GM18505 (cell line): ENCODE measurements at regions not wholly inside any gene's neighbourhood (a gene's known extent, or its start where the extent isn't known, plus 50 kb on each side); places are given as distances from the start of the nearest gene placed in this dataset.
"Not testable (repeated sequence)": the region's sequence is repeated elsewhere in the genome, so short reads cannot be mapped to it uniquely, and the experiment has no call there.

ENCODE experiments used
- ATAC-seq: cut with Tn5 transposase; IDR thresholded peaks from one replicate; pipeline ENCODE4 v1.9.1; 2021; ENCODE audit not compliant: unreplicated experiment
- POLR2A ChIP-seq: IDR thresholded peaks from 4 replicates; pipeline ENCODE4 v1.6.1; 2011; ENCODE audit warnings: borderline replicate concordance; ENCODE audit not compliant: insufficient read depth, insufficient read length; ENCODE audit errors: extremely low read depth

DNA sequence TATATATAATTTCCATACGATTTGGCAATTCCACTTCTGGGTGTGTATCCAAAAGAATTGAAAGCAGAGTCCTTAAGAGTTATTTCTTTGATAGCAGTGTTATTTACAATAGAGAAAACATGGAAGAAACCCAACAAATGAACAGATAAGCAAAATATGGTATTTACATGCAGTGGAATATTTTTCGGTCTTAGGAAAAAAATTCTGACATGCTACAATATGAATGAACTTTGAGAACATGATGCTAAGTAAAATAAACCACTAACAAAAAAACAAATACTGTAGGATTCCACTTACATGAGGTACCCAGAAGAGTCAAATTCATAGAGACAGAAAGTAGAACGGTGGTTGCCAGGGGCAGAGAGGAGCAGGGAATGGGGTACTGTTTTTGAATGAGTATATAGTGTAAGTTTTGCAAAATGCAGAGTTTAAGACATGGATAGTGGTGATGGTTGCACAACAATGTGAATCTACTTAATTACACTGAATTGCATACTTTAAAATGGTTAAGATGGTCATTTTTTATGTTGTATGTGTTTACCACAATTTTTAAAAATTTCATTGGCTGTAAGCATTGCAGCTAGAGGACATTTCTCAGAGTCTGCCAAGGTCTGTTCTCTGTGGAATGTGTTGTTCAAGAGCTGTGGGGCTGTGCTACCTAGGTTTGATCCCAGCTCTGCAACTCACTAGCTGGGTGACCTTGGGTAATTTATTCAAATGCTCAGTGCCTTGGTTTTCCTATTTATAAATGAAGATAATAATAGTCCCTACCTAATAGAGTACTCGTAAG lies 122.1 kb downstream of the MEX3B start:
- TF ChIP-seq POLR2A: no peak
- ATAC-seq: no peak

DNA sequence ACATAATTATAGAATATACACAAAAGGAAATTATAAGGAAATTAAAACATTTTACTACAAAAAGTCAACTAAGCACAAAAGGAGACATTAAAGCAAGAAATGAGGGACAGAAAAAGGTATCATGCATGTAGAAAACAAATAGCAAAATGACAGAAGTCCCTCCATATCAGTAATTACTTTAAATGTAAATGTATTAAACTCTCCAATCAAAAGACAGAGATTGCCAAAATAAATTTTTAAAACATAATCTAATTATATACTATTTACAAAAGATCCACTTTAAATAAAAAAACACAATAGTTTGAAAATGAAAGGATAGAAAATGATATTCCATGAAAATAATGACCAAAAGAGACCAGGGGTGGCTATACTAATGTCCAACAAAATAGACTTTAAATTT lies 123.7 kb downstream of the MEX3B start:
- ATAC-seq: no peak
- TF ChIP-seq POLR2A: no peak

DNA sequence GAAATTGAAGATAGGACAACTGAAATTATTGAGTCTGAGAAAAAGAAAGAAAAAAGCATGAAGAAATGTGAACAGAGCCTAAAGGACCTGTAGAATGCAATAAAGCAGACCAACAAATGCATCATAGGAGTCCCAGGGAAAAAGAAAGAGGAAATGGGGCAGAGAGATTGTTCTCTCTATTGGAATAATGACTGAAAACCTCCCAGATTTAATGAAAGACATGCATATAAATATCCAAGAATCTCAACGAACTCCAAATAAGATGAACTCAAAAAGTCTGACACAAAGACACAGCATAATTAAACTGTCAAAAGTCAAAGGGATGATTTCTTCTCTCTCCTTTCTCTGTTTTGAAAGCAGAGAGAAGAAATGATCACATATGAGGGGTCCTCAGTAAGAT lies 124.7 kb downstream of the MEX3B start:
- no peak for ATAC-seq
- TF ChIP-seq POLR2A: no peak

DNA sequence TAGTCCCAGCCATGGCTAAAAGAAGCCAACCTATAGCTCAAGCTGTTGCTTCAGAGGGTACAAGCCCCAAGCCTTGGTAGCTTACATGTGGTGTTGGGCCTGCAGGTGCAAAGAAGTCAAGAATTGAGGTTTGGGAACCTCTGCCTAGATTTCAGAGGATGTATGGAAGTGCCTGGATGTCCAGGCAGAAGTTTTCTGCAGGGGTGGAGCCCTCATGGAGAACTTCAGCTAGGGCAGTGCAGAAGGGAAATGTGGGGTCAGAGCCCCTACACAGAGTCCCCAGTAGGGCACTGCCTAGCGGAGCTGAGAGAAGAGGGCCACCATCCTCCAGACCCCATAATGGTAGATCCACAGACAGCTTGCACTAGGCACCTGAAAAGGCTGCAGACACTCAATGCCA lies 127.1 kb downstream of the MEX3B start:
- not testable (repeated sequence) for ATAC-seq

DNA sequence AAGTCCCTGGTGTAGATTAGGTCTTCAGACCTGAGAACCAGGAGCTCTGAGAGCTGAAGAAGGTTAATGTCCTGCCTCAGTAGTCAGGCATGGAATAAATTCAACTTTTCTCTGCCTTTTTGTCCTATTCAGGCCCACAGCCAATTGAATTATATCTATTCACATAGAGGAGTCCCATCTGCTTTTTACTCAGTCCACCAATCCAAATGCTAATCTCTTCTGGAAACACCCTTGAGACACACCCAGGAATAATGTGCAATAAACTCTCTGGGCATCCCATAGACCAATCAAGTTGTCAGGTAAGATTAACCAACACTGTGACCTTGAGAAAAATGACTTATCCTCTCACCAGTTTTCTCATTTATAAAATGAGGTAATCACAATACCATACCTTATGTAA lies 129.4 kb downstream of the MEX3B start:
- TF ChIP-seq POLR2A: no peak
- ATAC-seq: no peak

DNA sequence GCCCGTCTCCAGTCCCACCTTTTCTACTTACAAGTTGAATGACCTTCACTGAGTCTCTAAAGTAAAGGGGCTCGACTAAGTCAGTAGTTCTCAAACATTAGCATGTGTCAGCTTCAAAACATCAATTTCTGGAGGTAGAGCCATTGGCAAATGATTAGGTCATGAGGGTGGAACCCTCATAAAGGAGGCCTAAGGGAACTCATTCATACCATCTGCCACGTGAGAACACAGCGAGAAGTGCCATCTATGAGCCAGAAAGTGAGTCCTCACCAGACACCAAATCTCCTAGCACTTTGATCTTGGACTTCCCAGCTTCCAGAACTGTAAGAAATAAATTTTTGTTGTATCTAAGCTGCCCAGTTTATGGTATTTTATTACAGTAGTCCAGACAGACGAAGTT lies 129.8 kb downstream of the MEX3B start:
- no peak for ATAC-seq

DNA sequence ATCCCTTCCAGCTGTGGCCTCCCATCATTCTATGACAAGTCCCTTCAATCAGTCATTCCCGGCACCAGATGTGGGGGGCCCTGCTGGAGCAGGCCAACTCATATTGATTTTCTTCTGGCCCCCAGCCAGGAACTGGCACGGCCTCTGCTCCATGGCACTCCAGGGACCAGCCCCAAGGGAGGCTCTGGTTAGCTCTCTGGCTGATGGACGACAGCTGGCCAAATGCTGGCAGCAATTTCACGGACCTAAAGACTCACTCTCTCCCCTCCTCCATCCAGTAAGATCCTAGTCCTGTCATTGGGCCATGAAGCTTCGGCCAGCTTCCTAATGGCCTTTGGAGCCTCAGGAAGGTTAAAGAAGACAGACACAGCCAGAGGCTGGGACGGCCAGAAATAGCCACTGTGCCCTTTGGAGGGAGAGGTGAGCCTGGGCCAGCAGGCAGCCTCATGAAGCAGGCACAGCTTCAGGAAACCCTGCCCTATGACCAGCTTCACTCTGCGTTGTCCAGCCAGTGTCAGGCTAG lies 131.0 kb downstream of the MEX3B start:
- no peak for ATAC-seq
- no peak for TF ChIP-seq POLR2A

More for the DNA sequence above, 129.8 kb downstream of the MEX3B start:
- no peak for TF ChIP-seq POLR2A

DNA sequence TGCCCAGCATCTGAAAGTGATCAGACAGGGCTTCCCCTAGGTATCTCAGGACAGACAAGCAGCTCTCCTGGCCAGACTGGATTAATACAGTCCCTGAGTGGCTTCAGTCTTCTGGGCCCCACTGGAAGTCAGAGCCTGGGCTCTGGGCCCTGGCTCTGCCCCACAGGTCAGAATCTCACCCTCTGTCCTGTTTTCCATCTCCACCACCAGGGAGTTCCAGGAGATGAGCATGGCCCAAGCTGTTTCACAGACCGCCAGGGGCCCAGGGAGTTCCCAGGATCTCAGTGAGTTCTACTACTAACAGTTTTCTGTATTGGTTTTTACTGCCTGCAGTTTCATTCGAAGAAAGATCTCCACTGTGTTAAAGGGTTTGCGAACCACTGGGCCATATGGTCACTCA lies 131.5 kb downstream of the MEX3B start:
- ATAC-seq: no peak
- TF ChIP-seq POLR2A: no peak

DNA sequence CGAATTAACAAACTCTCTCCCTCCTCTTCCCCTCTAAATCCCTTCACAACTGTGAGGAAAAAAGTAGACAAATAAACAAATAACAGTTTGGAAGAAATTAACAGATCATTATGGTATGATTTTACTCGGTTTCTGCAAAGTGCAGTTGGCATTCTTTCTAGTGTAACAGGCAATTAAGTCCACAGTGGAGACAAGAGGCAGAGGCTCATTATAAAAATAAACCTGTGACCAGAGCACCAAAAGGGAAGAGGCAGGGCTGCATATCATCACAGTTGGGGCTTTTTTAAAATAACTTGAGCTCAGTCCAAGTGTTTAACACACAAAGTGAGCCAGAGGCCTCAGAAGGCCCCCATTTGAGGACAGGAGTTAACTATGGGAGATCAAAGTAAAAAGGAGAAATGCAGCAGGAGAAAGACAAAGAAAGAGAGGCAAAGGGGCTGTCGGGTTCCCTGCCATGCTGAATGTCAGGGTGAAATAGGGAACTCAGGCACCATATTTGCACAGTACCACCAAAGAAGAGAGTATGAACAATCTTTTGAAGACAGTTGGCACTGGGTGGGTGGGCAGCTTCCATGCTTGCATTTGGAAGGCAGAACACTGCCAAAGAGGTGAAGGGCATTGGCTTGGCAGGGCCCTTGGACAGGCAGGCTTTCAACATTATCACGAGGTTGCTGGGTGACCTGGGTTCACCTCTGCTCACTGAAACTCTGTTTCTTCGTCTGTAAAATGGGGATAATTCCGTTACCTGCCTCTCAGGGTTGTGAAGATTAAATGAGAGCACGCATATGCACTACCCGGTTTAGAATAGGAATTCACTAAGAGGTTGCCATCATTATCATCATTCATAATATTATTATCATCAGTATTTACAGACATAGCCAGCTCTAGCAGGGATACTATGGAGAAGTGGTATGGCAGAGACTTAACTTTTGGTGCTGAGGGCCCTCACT lies 134.5 kb downstream of the MEX3B start:
- TF ChIP-seq POLR2A: no peak
- ATAC-seq: no peak

DNA sequence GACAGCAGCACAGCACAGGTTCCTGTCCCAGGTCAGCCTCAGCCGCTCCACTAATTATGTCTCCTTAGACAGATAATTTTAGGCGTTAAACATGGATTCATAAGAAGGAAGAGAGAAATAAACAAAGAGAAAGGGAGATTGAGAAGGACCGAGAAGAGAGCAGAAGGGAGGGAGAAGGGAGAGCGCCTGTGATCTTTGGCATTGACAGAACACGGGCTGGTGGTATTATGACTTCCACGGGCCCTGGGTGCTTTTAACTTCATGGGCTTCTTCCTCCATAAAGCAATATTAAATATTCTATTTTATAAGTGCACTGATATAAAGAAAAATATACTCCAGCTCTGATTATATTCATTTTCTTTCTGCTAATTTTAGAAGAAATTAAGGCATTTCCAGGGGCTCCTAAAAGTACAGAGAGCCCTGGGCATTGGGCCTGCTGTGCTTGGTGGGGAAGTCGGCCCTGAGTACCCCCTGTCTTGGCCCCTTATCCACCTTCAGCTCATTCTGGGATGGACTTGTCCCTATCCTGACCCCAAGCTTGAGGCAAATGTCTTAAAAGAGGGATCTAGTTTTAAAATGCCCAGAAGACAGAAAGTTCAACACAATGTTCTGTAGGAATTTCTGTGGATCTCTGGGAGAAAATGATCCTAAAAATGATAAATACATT lies 135.3 kb downstream of the MEX3B start:
- no peak for ATAC-seq
- no peak for TF ChIP-seq POLR2A

DNA sequence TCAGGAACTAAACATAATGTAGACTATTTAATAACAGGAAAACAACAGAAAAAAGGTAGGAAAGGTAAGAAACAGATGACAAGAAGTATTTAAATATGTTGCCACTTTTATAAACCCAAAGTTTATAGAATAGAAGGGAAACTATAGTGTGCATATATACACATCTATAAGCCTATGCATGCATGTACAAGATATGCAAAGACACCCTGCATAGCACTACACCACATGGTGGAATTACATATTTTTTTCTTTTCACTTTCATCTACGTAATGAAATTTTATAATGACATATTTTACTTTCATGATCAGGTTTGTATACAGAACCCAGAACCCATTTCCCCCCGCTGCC lies 136.8 kb downstream of the MEX3B start:
- no peak for TF ChIP-seq POLR2A
- no peak for ATAC-seq

DNA sequence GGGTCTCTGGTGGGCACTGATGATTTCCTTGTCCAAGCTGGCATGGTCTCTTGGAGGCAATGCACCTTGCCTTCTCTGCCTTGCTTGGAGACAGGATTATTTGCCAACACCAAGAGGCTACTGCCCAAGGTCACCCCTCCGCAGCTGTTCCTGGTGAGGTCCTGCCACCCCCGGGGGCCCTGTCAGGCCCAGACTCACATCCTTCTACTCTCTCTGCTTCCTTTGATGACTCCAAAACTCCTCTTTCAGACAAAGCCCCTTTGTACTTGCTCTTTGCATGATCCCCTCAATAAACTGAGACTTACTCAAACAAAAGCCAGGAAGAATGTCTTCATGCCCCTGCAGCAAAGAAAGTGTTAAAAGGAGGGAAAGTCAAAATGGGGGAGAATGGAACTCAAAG lies 137.7 kb downstream of the MEX3B start:
- no peak for TF ChIP-seq POLR2A
- no peak for ATAC-seq

DNA sequence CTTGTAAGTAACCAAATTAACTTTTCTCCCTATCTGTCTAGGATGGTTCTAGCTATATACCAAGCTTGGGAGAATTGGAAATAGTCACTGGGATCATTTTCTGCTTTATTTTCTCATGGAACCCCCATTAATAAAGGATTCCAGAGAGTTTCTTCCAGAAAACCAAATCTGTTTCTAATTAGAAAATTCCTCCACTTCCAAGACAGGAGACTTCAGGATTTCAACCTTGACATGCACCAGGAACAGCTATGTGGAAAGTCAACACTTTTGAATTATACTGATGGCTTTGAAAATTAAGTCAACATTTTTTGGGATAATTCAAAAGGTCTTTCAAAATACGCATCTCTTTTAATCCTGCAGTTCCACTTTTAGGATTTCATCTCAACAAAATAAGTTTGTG lies 138.3 kb downstream of the MEX3B start:
- TF ChIP-seq POLR2A: no peak
- no peak for ATAC-seq
